ENCODE measurements at regions not wholly inside any gene's neighbourhood (a gene's known extent, or its start where the extent isn't known, plus 50 kb on each side); places are given as distances from the start of the nearest gene placed in this dataset.

DNA sequence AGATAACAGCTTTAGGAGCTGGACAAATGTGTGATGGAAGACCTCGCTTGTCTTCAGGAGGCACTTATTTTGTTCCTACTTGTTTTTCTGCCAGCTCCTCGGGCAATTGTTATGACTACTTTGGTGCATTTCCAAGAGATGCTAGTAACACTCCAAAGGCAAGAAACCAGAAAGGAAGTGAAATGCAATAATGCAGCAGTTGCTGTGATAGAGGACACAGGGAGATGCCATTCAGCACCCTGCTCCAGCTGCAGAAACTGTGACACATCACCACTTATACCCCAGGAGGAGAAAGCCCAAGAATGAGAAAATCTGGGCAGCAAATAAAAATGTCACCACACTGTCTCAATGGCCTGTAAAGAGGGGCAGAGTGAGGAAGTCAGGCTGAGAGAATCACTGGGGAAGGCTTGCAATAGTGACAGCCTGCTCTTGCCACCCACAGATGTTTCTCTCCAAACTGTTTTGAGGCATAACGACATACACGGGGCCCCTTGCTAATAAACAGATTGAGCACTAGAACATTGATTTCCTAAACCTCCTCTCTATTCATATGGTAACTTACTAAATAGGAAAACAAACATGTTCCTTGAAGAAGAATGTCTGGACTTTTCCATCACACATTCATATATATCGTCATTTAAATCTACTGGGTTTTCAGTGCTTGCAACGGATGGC lies 195.5 kb upstream of the PRNP start:
- POLR2A ChIA-PET, result no interaction called here
- H3K4me2 ChIP-seq (ENCODE audit: control insufficient read depth, insufficient read depth), result no peak overlapping the region

More for the DNA sequence above, 195.5 kb upstream of the PRNP start:
- DNase-seq (ENCODE audit: low read depth, low spot score) (no peak), ATAC-seq (no peak), FAIRE-seq (no peak)
- TF ChIP-seq MXI1 (IDR thresholded peaks at IDR 0.05; ENCODE audit: low read depth, low read length) (no peak), CBFB (IDR thresholded peaks at IDR 0.05; ENCODE audit: low read depth) (no peak), NBN (IDR thresholded peaks at IDR 0.05) (no peak), RELA (IDR thresholded peaks at IDR 0.05; ENCODE audit: borderline replicate concordance, partially characterized antibody) (no peak), ZNF274 (IDR thresholded peaks at IDR 0.05; ENCODE audit: insufficient read depth, insufficient read length) (no peak), ASH2L (IDR thresholded peaks at IDR 0.05; ENCODE audit: borderline replicate concordance, low read depth) (no peak), SUZ12 (IDR thresholded peaks at IDR 0.05; ENCODE audit: unreplicated experiment) (no peak), EZH2 (IDR thresholded peaks at IDR 0.05; ENCODE audit: borderline replicate concordance, control insufficient read depth, low read depth, low read length) (no peak), STAT1 (conservative IDR thresholded peaks at IDR 0.05) (no peak), ESRRA (IDR thresholded peaks at IDR 0.05; ENCODE audit: low read length) (no peak), ATF7 (IDR thresholded peaks at IDR 0.05; ENCODE audit: low read depth) (no peak)
- TF ChIP-seq, protein P1, sequence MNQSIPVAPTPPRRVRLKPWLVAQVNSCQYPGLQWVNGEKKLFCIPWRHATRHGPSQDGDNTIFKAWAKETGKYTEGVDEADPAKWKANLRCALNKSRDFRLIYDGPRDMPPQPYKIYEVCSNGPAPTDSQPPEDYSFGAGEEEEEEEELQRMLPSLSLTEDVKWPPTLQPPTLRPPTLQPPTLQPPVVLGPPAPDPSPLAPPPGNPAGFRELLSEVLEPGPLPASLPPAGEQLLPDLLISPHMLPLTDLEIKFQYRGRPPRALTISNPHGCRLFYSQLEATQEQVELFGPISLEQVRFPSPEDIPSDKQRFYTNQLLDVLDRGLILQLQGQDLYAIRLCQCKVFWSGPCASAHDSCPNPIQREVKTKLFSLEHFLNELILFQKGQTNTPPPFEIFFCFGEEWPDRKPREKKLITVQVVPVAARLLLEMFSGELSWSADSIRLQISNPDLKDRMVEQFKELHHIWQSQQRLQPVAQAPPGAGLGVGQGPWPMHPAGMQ (IDR thresholded peaks at IDR 0.05; ENCODE audit: borderline replicate concordance), result no peak
- TF ChIP-seq, protein P2, sequence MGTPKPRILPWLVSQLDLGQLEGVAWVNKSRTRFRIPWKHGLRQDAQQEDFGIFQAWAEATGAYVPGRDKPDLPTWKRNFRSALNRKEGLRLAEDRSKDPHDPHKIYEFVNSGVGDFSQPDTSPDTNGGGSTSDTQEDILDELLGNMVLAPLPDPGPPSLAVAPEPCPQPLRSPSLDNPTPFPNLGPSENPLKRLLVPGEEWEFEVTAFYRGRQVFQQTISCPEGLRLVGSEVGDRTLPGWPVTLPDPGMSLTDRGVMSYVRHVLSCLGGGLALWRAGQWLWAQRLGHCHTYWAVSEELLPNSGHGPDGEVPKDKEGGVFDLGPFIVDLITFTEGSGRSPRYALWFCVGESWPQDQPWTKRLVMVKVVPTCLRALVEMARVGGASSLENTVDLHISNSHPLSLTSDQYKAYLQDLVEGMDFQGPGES (IDR thresholded peaks at IDR 0.05), result no peak
- TF ChIP-seq, protein P3, sequence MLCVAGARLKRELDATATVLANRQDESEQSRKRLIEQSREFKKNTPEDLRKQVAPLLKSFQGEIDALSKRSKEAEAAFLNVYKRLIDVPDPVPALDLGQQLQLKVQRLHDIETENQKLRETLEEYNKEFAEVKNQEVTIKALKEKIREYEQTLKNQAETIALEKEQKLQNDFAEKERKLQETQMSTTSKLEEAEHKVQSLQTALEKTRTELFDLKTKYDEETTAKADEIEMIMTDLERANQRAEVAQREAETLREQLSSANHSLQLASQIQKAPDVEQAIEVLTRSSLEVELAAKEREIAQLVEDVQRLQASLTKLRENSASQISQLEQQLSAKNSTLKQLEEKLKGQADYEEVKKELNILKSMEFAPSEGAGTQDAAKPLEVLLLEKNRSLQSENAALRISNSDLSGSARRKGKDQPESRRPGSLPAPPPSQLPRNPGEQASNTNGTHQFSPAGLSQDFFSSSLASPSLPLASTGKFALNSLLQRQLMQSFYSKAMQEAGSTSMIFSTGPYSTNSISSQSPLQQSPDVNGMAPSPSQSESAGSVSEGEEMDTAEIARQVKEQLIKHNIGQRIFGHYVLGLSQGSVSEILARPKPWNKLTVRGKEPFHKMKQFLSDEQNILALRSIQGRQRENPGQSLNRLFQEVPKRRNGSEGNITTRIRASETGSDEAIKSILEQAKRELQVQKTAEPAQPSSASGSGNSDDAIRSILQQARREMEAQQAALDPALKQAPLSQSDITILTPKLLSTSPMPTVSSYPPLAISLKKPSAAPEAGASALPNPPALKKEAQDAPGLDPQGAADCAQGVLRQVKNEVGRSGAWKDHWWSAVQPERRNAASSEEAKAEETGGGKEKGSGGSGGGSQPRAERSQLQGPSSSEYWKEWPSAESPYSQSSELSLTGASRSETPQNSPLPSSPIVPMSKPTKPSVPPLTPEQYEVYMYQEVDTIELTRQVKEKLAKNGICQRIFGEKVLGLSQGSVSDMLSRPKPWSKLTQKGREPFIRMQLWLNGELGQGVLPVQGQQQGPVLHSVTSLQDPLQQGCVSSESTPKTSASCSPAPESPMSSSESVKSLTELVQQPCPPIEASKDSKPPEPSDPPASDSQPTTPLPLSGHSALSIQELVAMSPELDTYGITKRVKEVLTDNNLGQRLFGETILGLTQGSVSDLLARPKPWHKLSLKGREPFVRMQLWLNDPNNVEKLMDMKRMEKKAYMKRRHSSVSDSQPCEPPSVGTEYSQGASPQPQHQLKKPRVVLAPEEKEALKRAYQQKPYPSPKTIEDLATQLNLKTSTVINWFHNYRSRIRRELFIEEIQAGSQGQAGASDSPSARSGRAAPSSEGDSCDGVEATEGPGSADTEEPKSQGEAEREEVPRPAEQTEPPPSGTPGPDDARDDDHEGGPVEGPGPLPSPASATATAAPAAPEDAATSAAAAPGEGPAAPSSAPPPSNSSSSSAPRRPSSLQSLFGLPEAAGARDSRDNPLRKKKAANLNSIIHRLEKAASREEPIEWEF (IDR thresholded peaks at IDR 0.05; ENCODE audit: insufficient replicate concordance, low read depth, low read length), result no peak
- TF ChIP-seq, protein P4, sequence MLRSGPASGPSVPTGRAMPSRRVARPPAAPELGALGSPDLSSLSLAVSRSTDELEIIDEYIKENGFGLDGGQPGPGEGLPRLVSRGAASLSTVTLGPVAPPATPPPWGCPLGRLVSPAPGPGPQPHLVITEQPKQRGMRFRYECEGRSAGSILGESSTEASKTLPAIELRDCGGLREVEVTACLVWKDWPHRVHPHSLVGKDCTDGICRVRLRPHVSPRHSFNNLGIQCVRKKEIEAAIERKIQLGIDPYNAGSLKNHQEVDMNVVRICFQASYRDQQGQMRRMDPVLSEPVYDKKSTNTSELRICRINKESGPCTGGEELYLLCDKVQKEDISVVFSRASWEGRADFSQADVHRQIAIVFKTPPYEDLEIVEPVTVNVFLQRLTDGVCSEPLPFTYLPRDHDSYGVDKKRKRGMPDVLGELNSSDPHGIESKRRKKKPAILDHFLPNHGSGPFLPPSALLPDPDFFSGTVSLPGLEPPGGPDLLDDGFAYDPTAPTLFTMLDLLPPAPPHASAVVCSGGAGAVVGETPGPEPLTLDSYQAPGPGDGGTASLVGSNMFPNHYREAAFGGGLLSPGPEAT (IDR thresholded peaks at IDR 0.05; ENCODE audit: low read depth), result no peak
- ChIA-PET CTCF (no interaction called here), SMC1A (ENCODE audit: uncharacterized antibody, unreplicated experiment) (no interaction called here), RAD21 (ENCODE audit: unreplicated experiment) (no interaction called here)
- Histone ChIP-seq H3K4me3 (no peak overlapping the region), H3K4me1 (ENCODE audit: control insufficient read depth, insufficient read depth, low read length) (no peaks in the 10 kb centered on the region), H3K79me2 (ENCODE audit: control insufficient read depth, insufficient read depth, low read length) (no peaks in the 10 kb centered on the region), H3K36me3 (ENCODE audit: control insufficient read depth in 2 of 2, insufficient read depth in 2 of 2, low read length in 1 of 2) (no peaks in the 10 kb centered on the region), H2AFZ (ENCODE audit: control insufficient read depth, low read depth, low read length) (no peak overlapping the region), H3K27ac (ENCODE audit: control insufficient read depth, insufficient read depth) (no peak overlapping the region), H3K27me3 (replicated peaks in 1 of 2; ENCODE audit: control insufficient read depth in 2 of 2, insufficient read depth in 2 of 2, low read length in 1 of 2) (no peaks in the 10 kb centered on the region; a peak in 1 of 4 replicates), H3K9ac (ENCODE audit: control insufficient read depth, insufficient read depth, low read length) (no peak overlapping the region), H4K20me1 (ENCODE audit: control insufficient read depth, insufficient read depth) (no peaks in the 10 kb centered on the region), H3K9me3 (replicated peaks; ENCODE audit: control insufficient read depth, insufficient read depth, low read length) (no peaks in the 10 kb centered on the region)
- no TSS peak for BruUV-seq (replicated peaks)
- in situ Hi-C loops (cut with MboI), result no loop called here
- intact Hi-C loops (cut with micrococcal nuclease; ENCODE audit: unreplicated experiment), result no loop called here
- 17% methylated on average over 6 of the region's 6 CpGs for WGBS (ENCODE audit: insufficient coverage, insufficient replicate concordance, low lambda C conversion rate, missing lambda C conversion rate)

All from GM12878 (cell line).